Endodermal cell (in vitro differentiated cells): ENCODE measurements at regions not wholly inside any gene's neighbourhood (a gene's known extent, or its start where the extent isn't known, plus 50 kb on each side); places are given as distances from the start of the nearest gene placed in this dataset.

ENCODE experiments used
- DNase-seq: peaks from one replicate; pipeline ENCODE4 v3.0.0-alpha.2; 2017
- H3K27ac ChIP-seq: 2 replicates; pipeline ENCODE4 v1.5.1; 2013; ENCODE audit warnings: mild to moderate bottlenecking, low read depth, low read length, moderate library complexity
- H3K27me3 ChIP-seq: 2 replicates; pipeline ENCODE4 v1.6.1; 2013; ENCODE audit warnings: mild to moderate bottlenecking, low read length, moderate library complexity; ENCODE audit not compliant: insufficient read depth, control insufficient read depth, poor library complexity, severe bottlenecking
- H3K36me3 ChIP-seq: 2 replicates; pipeline ENCODE4 v1.7.0; 2013; ENCODE audit warnings: mild to moderate bottlenecking, low read length, moderate library complexity; ENCODE audit not compliant: control insufficient read depth, insufficient read depth
- H3K4me1 ChIP-seq: one replicate; pipeline ENCODE4 v1.7.0; 2013; ENCODE audit warnings: low read length; ENCODE audit not compliant: control insufficient read depth, insufficient read depth
- H3K4me3 ChIP-seq: 2 replicates; pipeline ENCODE4 v1.5.1; 2013; ENCODE audit warnings: mild to moderate bottlenecking, low read length, moderate library complexity
- H3K9ac ChIP-seq: 2 replicates; pipeline ENCODE4 v1.6.1; 2013; ENCODE audit warnings: mild to moderate bottlenecking, low read length, moderate library complexity; ENCODE audit not compliant: poor library complexity, severe bottlenecking; ENCODE audit errors: extremely low read depth
- H3K9me3 ChIP-seq: 2 replicates; pipeline ENCODE4 v1.6.1; 2013; ENCODE audit warnings: mild to moderate bottlenecking, low read length, moderate library complexity; ENCODE audit not compliant: control insufficient read depth
- H3K27ac Mint-ChIP-seq: 2 replicates; pipeline ENCODE4 v1.8.0; 2020; ENCODE audit warnings: mixed read lengths
- H3K27me3 Mint-ChIP-seq: 2 replicates; pipeline ENCODE4 v1.8.0; 2021; ENCODE audit warnings: mild to moderate bottlenecking, mixed read lengths; ENCODE audit not compliant: insufficient read depth
- H3K36me3 Mint-ChIP-seq: 2 replicates; pipeline ENCODE4 v1.8.0; 2020; ENCODE audit warnings: low read depth, mixed read lengths
- H3K4me1 Mint-ChIP-seq: 2 replicates; pipeline ENCODE4 v1.8.0; 2020; ENCODE audit warnings: mixed read lengths
- H3K4me3 Mint-ChIP-seq: 2 replicates; pipeline ENCODE4 v1.8.0; 2020; ENCODE audit warnings: mild to moderate bottlenecking, moderate library complexity, mixed read lengths
- H3K9me3 Mint-ChIP-seq: 2 replicates; pipeline ENCODE4 v1.8.0; 2020; ENCODE audit warnings: mild to moderate bottlenecking, mixed read lengths
- CTCF ChIP-seq: fragments of 200-600 bp; sonication (generic); conservative IDR thresholded peaks from 2 replicates; pipeline ENCODE4 v1.5.0; 2021; ENCODE audit warnings: antibody characterized with exemption, mild to moderate bottlenecking
- WGBS, 2 experiments: methylation state at CpG; one replicate each; pipeline versions ENCODE4 v1.1.5 to v1.1.7; 2013; ENCODE audit warnings: missing lambda C conversion rate in 2 of 2, mixed read lengths in 1 of 2; ENCODE audit not compliant: insufficient coverage in 1 of 2, insufficient read length in 1 of 2; 5-methylcytosine and 5-hydroxymethylcytosine counted together

- TF ChIP-seq CTCF = no peak
- no peaks in the 10 kb centered on the region for H3K36me3 Mint-ChIP-seq
- no peak for DNase-seq
- H3K27me3 ChIP-seq = no peaks in the 10 kb centered on the region
- no peak overlapping the region for H3K27ac ChIP-seq
- H3K4me3 Mint-ChIP-seq = no peak overlapping the region
- H3K4me1 ChIP-seq = no peaks in the 10 kb centered on the region
- no peaks in the 10 kb centered on the region for H3K9me3 ChIP-seq
- H3K36me3 ChIP-seq = no peaks in the 10 kb centered on the region
- no peaks in the 10 kb centered on the region for H3K9me3 Mint-ChIP-seq
- H3K4me1 Mint-ChIP-seq = no peaks in the 10 kb centered on the region
- peak overlapping the region; percentile 56 for H3K27ac Mint-ChIP-seq
- 62 to 78% methylated on average over 5 to 6 of the region's 6 CpGs for WGBS, 2 experiments
- no peak overlapping the region for H3K9ac ChIP-seq
- H3K4me3 ChIP-seq = no peak overlapping the region
- no peaks in the 10 kb centered on the region for H3K27me3 Mint-ChIP-seq
These were observed 472.7 kb downstream of the CMPK2 start for GRCh38 chr2:6392966-6393365.

GRCh38 chr2:6393819-6394218 lies 471.9 kb downstream of the CMPK2 start:
- 89 to 92% methylated on average over 1 to 3 of the region's 3 CpGs for WGBS, 2 experiments
- Mint-ChIP-seq H3K36me3 (no peaks in the 10 kb centered on the region), H3K27me3 (no peaks in the 10 kb centered on the region), H3K4me1 (no peaks in the 10 kb centered on the region), H3K9me3 (no peaks in the 10 kb centered on the region), H3K27ac (no peak overlapping the region), H3K4me3 (no peak overlapping the region)
- no peak for DNase-seq
- Histone ChIP-seq H3K9me3 (no peaks in the 10 kb centered on the region), H3K9ac (no peak overlapping the region), H3K27me3 (no peaks in the 10 kb centered on the region), H3K4me3 (no peak overlapping the region), H3K27ac (peak overlapping the region; percentile 6), H3K36me3 (no peaks in the 10 kb centered on the region), H3K4me1 (no peaks in the 10 kb centered on the region)
- TF ChIP-seq CTCF = no peak

- H3K4me1 ChIP-seq = no peaks in the 10 kb centered on the region
- Mint-ChIP-seq H3K36me3 (no peaks in the 10 kb centered on the region), H3K27ac (no peak overlapping the region), H3K27me3 (no peaks in the 10 kb centered on the region), H3K4me3 (no peak overlapping the region), H3K9me3 (no peaks in the 10 kb centered on the region), H3K4me1 (no peaks in the 10 kb centered on the region)
- no peak overlapping the region for H3K4me3 ChIP-seq
- no peak for DNase-seq
- no peak overlapping the region for H3K27ac ChIP-seq
- H3K9me3 ChIP-seq = no peaks in the 10 kb centered on the region
- H3K9ac ChIP-seq = no peak overlapping the region
- 90 to 100% methylated on average over 2 of the region's 2 CpGs for WGBS, 2 experiments
- TF ChIP-seq CTCF = no peak
- H3K27me3 ChIP-seq = no peaks in the 10 kb centered on the region
- H3K36me3 ChIP-seq = no peaks in the 10 kb centered on the region
These were observed 471.4 kb downstream of the CMPK2 start for GRCh38 chr2:6394276-6394675.
